HG03196 (cell line): ENCODE measurements at regions not wholly inside any gene's neighbourhood (a gene's known extent, or its start where the extent isn't known, plus 50 kb on each side); places are given as distances from the start of the nearest gene placed in this dataset.
"Not testable (repeated sequence)": the region's sequence is repeated elsewhere in the genome, so short reads cannot be mapped to it uniquely, and the experiment has no call there.

Experiments
- ATAC-seq: cut with Tn5 transposase; IDR thresholded peaks from one replicate; pipeline ENCODE4 v1.9.1; 2021; ENCODE audit not compliant: unreplicated experiment

DNA sequence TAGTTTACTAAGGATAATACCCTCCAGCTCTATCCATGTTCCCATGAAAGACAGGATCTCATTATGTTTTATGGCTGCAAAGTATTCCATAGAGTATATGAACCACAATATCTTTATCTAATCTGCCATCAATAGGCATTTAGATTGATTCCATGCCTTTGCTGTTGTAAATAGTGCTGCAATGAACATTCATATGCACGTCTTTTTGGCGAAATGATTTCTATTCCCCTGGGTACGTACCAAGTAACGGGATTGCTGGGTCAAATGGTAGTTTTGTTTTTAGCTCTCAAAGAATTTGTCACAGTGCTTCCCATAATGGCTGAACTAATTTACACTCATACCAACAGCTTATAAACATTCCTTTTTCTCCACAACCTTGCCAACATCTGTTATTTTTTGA lies 750.9 kb downstream of the BRINP3 start:
- ATAC-seq = no peak

- no peak for ATAC-seq
Observed at GRCh38 chr1:189751311-189751710, 726.4 kb downstream of the BRINP3 start.

GRCh38 chr1:189752461-189752995 lies 725.1 kb downstream of the BRINP3 start:
- ATAC-seq = no peak

DNA sequence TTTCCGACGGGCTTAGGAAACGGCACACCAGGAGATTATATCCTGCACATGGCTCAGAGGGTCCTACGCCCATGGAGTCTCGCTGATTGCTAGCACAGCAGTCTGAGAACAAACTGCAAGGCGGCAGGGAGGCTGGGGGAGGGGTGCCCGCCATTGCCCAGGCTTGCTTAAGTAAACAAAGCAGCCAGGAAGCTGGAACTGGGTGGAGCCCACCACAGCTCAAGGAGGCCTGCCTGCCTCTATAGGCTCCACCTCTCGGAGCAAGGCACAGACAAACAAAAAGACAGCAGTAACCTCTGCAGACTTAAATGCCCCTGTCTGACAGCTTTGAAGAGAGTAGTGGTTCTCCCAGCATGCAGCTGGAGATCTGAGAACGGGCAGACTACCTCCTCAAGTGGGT lies 722.6 kb downstream of the BRINP3 start:
- not testable (repeated sequence) for ATAC-seq

GRCh38 chr1:189764391-189765320 lies 713.0 kb downstream of the BRINP3 start:
- no peak for ATAC-seq

GRCh38 chr1:189769448-189769847 lies 708.2 kb downstream of the BRINP3 start:
- no peak for ATAC-seq

- no peak for ATAC-seq
Observed at GRCh38 chr1:189774721-189775287, 702.9 kb downstream of the BRINP3 start.

DNA sequence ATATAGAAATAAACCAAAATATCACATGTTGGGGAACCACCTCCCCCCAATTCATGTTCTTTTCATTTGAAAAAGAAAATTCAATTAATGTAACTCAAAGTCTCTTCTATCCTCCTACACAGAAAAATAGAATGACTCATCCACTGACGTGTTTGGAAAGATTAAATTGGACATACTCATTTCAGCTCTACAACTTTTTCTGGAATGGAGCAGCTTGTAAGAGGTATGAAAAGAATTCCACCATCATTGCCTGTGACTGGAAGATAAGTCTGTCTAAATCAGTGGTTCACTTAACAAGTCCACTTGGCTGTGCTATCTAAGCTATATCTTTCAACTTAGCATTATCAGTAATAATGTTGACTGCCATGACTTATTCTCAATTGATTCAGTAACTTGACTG lies 702.3 kb downstream of the BRINP3 start:
- no peak for ATAC-seq

GRCh38 chr1:189779034-189779433 lies 698.6 kb downstream of the BRINP3 start:
- ATAC-seq = no peak

DNA sequence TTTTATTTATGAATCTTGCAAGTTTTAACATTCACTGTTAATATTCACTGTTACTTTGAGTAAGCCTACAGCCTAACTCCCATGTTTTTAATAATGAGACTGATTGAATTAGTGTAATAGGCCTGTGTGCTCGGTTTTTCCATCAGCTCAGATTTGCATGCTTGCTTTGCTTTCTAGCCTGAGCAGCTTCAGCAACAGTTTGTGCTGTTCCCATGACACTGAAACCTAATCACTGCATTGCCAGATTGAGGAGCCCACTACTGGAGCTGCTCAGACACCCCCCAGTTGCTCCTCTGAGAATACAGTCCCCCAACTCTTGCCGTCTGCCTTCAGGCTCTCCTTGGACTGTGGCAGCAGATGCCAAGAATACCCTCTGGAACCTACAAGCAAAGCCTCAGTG lies 695.4 kb downstream of the BRINP3 start:
- no peak for ATAC-seq

DNA sequence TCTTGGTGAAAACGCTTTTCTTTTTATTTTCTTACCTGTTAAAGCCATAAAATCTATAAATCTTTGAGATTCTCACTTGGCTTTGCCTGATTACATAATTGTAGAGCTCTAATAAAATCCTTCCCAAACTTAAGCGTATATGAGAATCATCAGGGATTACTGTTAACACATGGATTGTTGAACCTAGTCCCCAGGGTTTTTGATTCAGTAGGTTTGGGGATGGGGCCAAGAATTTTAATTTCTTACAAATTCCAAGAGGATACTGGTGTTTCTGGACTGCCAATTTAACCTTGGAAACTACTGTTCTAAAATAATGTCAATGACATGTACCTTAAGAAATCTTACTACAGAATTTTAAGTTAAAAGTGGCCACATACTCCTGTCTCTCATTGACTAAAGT lies 694.2 kb downstream of the BRINP3 start:
- no peak for ATAC-seq

DNA sequence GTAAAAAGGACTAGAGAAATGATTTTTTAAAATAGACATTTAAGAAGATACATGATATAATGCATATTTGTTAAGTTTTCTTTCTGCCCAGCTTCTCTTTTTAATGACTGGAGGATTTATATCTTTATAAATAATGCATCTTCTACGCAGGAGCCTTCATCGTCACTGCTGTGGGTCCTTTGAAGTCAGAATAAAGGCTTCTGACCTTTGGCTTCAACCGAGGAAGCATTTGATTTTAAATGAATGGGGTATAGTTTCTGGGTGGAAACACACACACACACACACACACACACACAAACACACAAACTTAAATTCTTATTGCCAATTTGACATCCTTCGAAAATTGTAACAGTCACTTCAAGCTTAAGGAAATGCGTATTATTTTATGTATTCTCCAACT lies 690.9 kb downstream of the BRINP3 start:
- no peak for ATAC-seq

GRCh38 chr1:189787201-189787600 lies 690.5 kb downstream of the BRINP3 start:
- no peak for ATAC-seq

DNA sequence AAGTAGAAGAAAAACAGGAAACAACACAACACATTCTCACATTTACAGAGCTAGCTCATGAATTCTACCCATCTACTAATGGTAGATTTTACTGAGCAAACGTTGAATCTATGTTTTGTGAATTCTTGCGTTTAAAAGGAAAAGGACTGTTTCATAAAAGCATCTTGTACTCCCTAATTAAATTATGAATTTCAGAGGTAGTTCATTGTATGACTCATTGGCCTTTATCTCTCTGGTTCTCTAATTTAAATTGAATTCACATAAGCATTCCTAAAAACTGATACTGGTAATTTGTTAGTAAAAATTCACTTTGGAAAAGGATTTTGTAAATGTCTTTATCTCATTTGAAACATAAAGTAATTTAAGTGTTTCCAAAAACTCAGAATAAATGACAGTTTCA lies 687.3 kb downstream of the BRINP3 start:
- no peak for ATAC-seq

DNA sequence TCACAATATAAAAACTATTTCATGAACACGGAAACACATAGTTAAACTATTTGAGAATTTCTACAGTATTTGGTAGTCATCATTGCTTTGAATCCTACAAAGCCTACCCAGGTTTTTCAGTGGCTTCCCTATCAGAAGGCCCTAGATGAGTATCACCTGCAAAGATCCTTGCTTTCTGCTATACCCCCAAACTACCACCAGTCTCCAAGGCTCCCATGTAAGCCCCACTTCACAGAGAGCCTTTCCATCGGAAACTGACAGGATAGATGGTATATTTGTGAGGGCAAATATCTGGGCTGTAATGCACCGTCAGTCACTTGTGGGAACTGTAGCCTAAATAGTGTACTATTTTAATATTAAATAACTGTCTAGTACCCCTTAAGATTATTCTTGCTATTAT lies 674.3 kb downstream of the BRINP3 start:
- no peak for ATAC-seq

DNA sequence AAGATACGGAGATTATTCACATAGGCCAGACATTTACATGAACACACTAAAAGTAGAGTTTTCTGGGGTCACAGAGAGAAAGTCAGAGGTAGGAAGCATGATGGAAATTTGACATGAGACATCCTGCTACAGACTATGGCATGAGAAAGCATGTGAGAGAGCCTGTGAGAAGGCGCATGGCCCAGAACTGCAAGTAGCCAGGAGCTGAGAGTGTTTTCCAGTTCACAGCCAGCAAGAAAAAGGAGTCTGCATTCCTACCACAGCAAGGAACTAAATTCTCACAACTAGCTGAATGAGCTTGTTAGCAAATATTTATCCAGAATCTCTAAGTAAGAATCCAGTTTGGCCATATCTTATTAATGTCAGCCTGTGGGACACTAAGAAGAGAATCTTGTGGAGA lies 673.3 kb downstream of the BRINP3 start:
- no peak for ATAC-seq

DNA sequence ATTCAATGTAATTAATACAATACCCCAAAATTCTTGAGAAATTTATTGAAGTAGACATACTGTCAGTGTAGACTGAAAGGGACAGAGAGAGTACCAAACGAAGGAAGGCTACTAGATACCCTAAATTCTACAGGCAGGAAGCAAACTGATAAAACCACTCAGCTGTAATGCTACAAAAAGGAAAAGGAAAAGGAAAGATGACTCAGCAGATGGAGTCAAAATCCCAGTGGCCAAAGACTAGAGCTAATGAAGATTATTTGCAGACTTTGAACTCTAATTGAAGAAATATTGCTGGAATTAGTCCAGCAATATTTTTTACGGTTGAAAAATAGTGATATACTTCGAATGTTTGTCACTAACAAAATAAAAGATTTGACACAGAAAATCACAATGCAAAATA lies 671.9 kb downstream of the BRINP3 start:
- no peak for ATAC-seq

DNA sequence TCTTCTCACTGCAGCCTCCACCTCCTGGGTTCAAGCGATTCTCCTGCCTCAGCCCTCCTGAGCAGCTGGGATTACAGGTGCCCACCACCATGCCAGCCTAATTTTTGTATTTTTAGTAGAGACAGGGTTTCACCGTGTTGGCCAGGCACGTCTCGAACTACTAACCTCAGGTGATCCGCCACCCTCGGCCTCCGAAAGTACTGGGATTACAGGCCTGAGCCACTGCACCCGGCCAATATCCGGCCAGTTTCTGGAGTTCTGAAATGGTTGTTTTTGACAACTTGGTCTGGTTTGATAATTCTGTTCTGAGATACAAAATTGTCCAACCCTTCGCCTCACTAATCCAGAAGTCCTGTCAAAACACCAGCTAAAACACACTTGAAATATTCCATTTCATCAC lies 667.0 kb downstream of the BRINP3 start:
- not testable (repeated sequence) for ATAC-seq

DNA sequence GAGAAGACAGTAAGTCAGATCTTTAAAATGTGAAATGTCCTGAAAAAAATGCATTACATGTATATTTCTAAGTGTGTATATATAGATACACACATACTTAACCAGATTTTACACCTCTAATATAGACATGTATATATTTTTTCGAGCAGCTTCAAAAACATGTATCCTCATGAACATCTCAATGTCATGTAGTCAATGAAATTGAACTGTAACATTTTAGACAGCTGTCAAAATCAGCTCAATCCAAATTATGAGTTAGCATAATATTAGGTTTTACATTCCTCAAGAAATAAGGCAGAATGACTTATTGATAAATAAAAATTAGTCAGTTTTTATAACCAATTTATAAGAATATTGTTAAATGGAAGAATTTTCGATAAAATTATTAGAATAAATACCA lies 665.7 kb downstream of the BRINP3 start:
- ATAC-seq = no peak

GRCh38 chr1:189816558-189816957 lies 661.1 kb downstream of the BRINP3 start:
- ATAC-seq = no peak

DNA sequence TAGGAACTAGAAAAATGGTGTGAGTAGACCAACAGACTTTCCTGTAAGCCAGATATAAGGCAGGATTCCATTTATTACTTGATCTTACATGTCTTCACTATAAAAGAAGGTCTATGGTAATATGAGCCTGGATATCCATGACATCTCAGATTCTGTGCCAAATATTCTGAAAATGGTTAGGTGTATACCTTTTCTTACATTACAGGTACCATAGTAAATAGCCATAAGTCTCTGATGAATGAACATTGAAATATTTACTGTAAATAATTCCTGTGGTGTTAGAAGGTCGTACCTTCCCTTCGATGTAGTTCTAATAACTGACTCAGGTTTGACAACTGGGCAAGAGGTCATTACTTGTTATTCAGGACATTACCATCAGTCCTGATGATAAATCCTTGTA lies 657.9 kb downstream of the BRINP3 start:
- no peak for ATAC-seq

DNA sequence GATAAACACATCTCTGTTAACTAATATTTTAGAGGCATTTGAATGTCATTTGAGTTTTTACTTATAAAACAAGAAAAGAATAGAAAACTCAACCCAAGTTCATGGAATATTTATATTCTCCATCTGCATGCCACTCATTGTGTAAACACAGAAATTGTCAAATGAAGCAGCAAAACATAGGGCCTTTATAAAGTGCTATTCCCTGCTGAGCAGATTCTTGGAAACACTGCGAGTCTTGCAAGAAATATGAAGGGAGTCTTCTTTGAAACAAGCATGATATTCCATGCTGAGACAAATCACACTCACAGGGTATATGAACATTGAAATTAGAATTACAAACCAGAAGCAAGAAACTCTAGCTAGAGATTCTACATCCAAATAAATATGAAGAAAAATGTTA lies 655.8 kb downstream of the BRINP3 start:
- no peak for ATAC-seq
